Bronchial epithelial cell (primary cell): ENCODE measurements at regions not wholly inside any gene's neighbourhood (a gene's known extent, or its start where the extent isn't known, plus 50 kb on each side); places are given as distances from the start of the nearest gene placed in this dataset.

ENCODE experiments used
- DNase-seq: peaks from one replicate; pipeline ENCODE4 v3.0.0-alpha.2; 2010; ENCODE audit warnings: low read depth
- FAIRE-seq: peaks from 2 replicates; lab custom pipeline; 2011; peaks lifted over from hg19 to GRCh38; lab: Jason Lieb, UNC
- H3K27me3 ChIP-seq: 2 replicates; pipeline ENCODE4 v1.5.1; 2011; ENCODE audit warnings: low read length; ENCODE audit not compliant: control insufficient read depth, insufficient read depth
- H3K36me3 ChIP-seq: 2 replicates; pipeline ENCODE4 v1.5.1; 2011; ENCODE audit warnings: low read length; ENCODE audit not compliant: control insufficient read depth, insufficient read depth
- H3K4me3 ChIP-seq: 2 replicates; pipeline ENCODE4 v1.5.1; 2011; ENCODE audit warnings: mild to moderate bottlenecking, low read depth, low read length, control low read depth
- CTCF ChIP-seq: IDR thresholded peaks from 2 replicates; pipeline ENCODE4 v1.5.1; 2011; ENCODE audit warnings: mild to moderate bottlenecking, moderate library complexity, low read length, control low read depth, inconsistent platforms; ENCODE audit not compliant: insufficient read depth, severe bottlenecking

- no peak for TF ChIP-seq CTCF
- H3K4me3 ChIP-seq, result no peak overlapping the region
- H3K27me3 ChIP-seq, result no peaks in the 10 kb centered on the region
- FAIRE-seq, result no peak
- no peak for DNase-seq
- no peaks in the 10 kb centered on the region for H3K36me3 ChIP-seq
These were observed 169.4 kb upstream of the PPP1R26 start for GRCh38 chr9:135310134-135310533.

- no peak overlapping the region for H3K4me3 ChIP-seq
- H3K27me3 ChIP-seq, result no peaks in the 10 kb centered on the region
- H3K36me3 ChIP-seq, result no peaks in the 10 kb centered on the region
- DNase-seq (no peak), FAIRE-seq (no peak)
- TF ChIP-seq CTCF, result no peak
These were observed 164.0 kb upstream of the PPP1R26 start for GRCh38 chr9:135315572-135315971.

- H3K27me3 ChIP-seq, result no peaks in the 10 kb centered on the region
- H3K36me3 ChIP-seq, result no peaks in the 10 kb centered on the region
- TF ChIP-seq CTCF, result no peak
- H3K4me3 ChIP-seq, result no peak overlapping the region
- FAIRE-seq, result no peak
- DNase-seq, result no peak
These were observed 159.3 kb upstream of the PPP1R26 start for GRCh38 chr9:135320331-135320730.

GRCh38 chr9:135320943-135321342 lies 158.6 kb upstream of the PPP1R26 start:
- DNase-seq (no peak), FAIRE-seq (no peak)
- Histone ChIP-seq H3K36me3 (no peaks in the 10 kb centered on the region), H3K27me3 (no peaks in the 10 kb centered on the region), H3K4me3 (no peak overlapping the region)
- TF ChIP-seq CTCF, result no peak

GRCh38 chr9:135321580-135321979 lies 158.0 kb upstream of the PPP1R26 start:
- Histone ChIP-seq H3K36me3 (no peaks in the 10 kb centered on the region), H3K4me3 (no peak overlapping the region), H3K27me3 (no peaks in the 10 kb centered on the region)
- DNase-seq (no peak), FAIRE-seq (peak; percentile 28)
- no peak for TF ChIP-seq CTCF

GRCh38 chr9:135324329-135324728 lies 155.3 kb upstream of the PPP1R26 start:
- no peak for FAIRE-seq
- DNase-seq, result no peak

More at GRCh38 chr9:135324329-135324728, 155.3 kb upstream of the PPP1R26 start:
- H3K27me3 ChIP-seq, result no peaks in the 10 kb centered on the region
- TF ChIP-seq CTCF, result no peak
- H3K4me3 ChIP-seq, result no peak overlapping the region
- H3K36me3 ChIP-seq, result no peaks in the 10 kb centered on the region
